NB4 (cell line): ENCODE measurements at regions not wholly inside any gene's neighbourhood (a gene's known extent, or its start where the extent isn't known, plus 50 kb on each side); places are given as distances from the start of the nearest gene placed in this dataset.

ENCODE experiments used
- POLR2A ChIP-seq: IDR thresholded peaks from 2 replicates; pipeline ENCODE4 v1.6.1; 2011; ENCODE audit warnings: mild to moderate bottlenecking; ENCODE audit not compliant: insufficient read length; ENCODE audit errors: extremely low read depth
- TF ChIP-seq, protein P1 (sequence below): IDR thresholded peaks from one replicate; pipeline ENCODE4 v1.5.1; 2012; ENCODE audit warnings: low read depth, low read length

DNA sequence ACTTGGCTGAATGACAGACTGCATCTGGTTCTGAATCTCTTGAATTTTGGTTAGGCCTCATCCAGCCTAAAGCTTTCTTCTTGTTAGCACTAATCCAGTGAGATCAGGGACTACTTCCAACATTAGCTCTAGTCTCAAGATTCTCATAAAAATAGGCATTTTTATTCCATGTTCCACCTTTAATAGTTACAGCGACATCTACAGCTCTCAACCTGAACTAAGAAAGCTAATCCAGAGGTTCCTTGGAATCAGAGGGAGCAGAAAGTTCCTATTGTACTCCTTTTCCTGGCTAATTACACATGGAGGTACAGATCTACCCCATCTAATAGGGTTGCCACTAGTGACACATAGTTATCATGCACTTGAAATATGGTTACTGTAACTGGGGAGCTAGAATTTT is 391.9 kb downstream of the RMST start:
- TF ChIP-seq POLR2A: no peak
- TF ChIP-seq, protein P1, sequence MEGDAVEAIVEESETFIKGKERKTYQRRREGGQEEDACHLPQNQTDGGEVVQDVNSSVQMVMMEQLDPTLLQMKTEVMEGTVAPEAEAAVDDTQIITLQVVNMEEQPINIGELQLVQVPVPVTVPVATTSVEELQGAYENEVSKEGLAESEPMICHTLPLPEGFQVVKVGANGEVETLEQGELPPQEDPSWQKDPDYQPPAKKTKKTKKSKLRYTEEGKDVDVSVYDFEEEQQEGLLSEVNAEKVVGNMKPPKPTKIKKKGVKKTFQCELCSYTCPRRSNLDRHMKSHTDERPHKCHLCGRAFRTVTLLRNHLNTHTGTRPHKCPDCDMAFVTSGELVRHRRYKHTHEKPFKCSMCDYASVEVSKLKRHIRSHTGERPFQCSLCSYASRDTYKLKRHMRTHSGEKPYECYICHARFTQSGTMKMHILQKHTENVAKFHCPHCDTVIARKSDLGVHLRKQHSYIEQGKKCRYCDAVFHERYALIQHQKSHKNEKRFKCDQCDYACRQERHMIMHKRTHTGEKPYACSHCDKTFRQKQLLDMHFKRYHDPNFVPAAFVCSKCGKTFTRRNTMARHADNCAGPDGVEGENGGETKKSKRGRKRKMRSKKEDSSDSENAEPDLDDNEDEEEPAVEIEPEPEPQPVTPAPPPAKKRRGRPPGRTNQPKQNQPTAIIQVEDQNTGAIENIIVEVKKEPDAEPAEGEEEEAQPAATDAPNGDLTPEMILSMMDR: peak; percentile 8
